ENCODE measurements at regions not wholly inside any gene's neighbourhood (a gene's known extent, or its start where the extent isn't known, plus 50 kb on each side); places are given as distances from the start of the nearest gene placed in this dataset.
"Not testable (repeated sequence)": the region's sequence is repeated elsewhere in the genome, so short reads cannot be mapped to it uniquely, and the experiment has no call there.

- TF ChIP-seq, protein P1, sequence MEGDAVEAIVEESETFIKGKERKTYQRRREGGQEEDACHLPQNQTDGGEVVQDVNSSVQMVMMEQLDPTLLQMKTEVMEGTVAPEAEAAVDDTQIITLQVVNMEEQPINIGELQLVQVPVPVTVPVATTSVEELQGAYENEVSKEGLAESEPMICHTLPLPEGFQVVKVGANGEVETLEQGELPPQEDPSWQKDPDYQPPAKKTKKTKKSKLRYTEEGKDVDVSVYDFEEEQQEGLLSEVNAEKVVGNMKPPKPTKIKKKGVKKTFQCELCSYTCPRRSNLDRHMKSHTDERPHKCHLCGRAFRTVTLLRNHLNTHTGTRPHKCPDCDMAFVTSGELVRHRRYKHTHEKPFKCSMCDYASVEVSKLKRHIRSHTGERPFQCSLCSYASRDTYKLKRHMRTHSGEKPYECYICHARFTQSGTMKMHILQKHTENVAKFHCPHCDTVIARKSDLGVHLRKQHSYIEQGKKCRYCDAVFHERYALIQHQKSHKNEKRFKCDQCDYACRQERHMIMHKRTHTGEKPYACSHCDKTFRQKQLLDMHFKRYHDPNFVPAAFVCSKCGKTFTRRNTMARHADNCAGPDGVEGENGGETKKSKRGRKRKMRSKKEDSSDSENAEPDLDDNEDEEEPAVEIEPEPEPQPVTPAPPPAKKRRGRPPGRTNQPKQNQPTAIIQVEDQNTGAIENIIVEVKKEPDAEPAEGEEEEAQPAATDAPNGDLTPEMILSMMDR (conservative IDR thresholded peaks at IDR 0.05) = no peak
- Mint-ChIP-seq H3K4me3 (no peak overlapping the region), H3K9me3 (no peaks in the 10 kb centered on the region), H3K4me1 (ENCODE audit: unreplicated experiment) (peaks cover 12% of the 10 kb centered on the region), H3K27me3 (peaks cover 15% of the 10 kb centered on the region), H3K36me3 (no peaks in the 10 kb centered on the region), H3K27ac (no peak overlapping the region)
- DNase-seq (ENCODE audit: extremely low spot score, unreplicated experiment) = no peak
These were observed 117.2 kb downstream of the SLC4A3 start for GRCh38 chr2:219744600-219744999.

GRCh38 chr2:219747637-219748036, 120.2 kb downstream of the SLC4A3 start:
- TF ChIP-seq, protein P1 (conservative IDR thresholded peaks at IDR 0.05) = no peak
- no peak for DNase-seq (ENCODE audit: extremely low spot score, unreplicated experiment)
- Mint-ChIP-seq H3K4me3 (no peak overlapping the region), H3K4me1 (ENCODE audit: unreplicated experiment) (peaks cover 12% of the 10 kb centered on the region), H3K36me3 (no peaks in the 10 kb centered on the region), H3K27me3 (peaks cover 8% of the 10 kb centered on the region), H3K27ac (no peak overlapping the region), H3K9me3 (no peaks in the 10 kb centered on the region)

GRCh38 chr2:219748671-219749570, 121.5 kb downstream of the SLC4A3 start:
- Mint-ChIP-seq H3K36me3 (no peaks in the 10 kb centered on the region), H3K4me3 (no peak overlapping the region), H3K4me1 (ENCODE audit: unreplicated experiment) (peaks cover 10% of the 10 kb centered on the region), H3K27me3 (peaks cover 5% of the 10 kb centered on the region), H3K9me3 (no peaks in the 10 kb centered on the region), H3K27ac (no peak overlapping the region)
- TF ChIP-seq, protein P1 (conservative IDR thresholded peaks at IDR 0.05) = no peak
- DNase-seq (ENCODE audit: extremely low spot score, unreplicated experiment) = no peak

GRCh38 chr2:219751121-219751520, 123.7 kb downstream of the SLC4A3 start:
- not testable (repeated sequence) for H3K4me3 Mint-ChIP-seq; H3K36me3 Mint-ChIP-seq; H3K4me1 Mint-ChIP-seq (ENCODE audit: unreplicated experiment); H3K27ac Mint-ChIP-seq; H3K9me3 Mint-ChIP-seq; H3K27me3 Mint-ChIP-seq; DNase-seq (ENCODE audit: extremely low spot score, unreplicated experiment)

DNA sequence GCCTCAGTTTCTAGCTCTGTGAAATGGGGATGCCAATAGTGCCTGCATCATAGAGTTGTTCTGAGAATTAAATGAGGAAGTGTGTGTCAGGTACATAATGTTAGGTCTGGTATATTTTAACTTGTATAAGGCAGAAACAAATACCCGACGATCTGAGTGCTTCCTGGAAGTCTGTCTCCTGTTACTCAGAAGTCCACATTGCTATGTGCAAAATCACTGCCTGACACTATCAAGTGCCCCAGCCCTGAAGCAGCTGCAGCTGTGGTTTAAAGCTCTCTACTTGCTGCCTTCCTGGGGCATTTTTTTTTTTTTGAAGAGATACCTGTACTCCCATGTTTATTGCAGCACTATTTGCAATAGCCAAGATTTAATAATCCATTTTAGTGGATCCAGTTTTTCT, 125.3 kb downstream of the SLC4A3 start:
- Mint-ChIP-seq H3K4me3 (no peak overlapping the region), H3K36me3 (no peaks in the 10 kb centered on the region), H3K27me3 (peaks cover 10% of the 10 kb centered on the region), H3K4me1 (ENCODE audit: unreplicated experiment) (peaks cover 4% of the 10 kb centered on the region), H3K9me3 (peaks cover 4% of the 10 kb centered on the region), H3K27ac (no peak overlapping the region)
- no peak for DNase-seq (ENCODE audit: extremely low spot score, unreplicated experiment)
- TF ChIP-seq, protein P1 (conservative IDR thresholded peaks at IDR 0.05) = no peak

DNA sequence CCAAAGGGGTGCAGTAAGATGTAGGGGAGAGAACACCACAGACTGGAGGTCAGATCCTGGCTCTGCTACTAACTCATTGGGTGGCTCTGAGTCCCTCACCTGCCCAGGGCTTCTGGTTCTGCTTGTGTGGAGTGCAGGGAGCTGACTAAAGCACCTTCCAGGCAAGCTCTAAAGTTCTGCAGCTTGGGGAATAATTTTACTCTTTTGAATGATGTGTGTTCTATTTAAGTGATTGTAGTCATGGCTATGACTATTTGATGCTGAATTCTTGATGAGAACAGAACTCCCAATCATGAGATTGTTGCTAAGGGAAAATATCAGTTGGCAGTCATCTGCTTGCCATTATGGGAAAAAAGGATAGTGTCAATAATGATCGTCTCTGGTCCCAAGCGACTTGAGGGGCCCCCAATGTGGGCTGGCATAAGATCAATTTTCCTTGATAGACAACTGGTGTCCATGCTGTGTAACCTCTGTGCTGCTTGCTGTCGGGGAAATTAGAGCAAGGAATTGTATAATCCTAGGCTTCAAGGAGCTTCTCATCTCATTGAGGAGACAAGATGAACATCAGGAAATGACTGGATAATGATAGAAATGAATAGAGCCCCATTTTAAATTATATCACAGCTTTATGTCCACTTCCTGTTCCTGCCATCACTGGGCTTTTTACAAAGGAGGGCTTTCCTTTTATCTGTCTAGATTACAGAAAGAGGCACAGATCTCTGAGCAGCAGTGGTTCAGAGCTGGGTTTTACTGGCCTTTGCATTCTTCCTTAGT, 131.7 kb downstream of the SLC4A3 start:
- no peak overlapping the region for H3K27ac Mint-ChIP-seq
- H3K4me1 Mint-ChIP-seq (ENCODE audit: unreplicated experiment) = peaks cover 15% of the 10 kb centered on the region
- peaks cover 4% of the 10 kb centered on the region for H3K9me3 Mint-ChIP-seq
- TF ChIP-seq, protein P1 (conservative IDR thresholded peaks at IDR 0.05) = no peak
- H3K27me3 Mint-ChIP-seq = peaks cover 27% of the 10 kb centered on the region
- no peak overlapping the region for H3K4me3 Mint-ChIP-seq
- no peaks in the 10 kb centered on the region for H3K36me3 Mint-ChIP-seq
- DNase-seq (ENCODE audit: extremely low spot score, unreplicated experiment) = no peak
